NT2/D1 (cell line): ENCODE measurements at regions not wholly inside any gene's neighbourhood (a gene's known extent, or its start where the extent isn't known, plus 50 kb on each side); places are given as distances from the start of the nearest gene placed in this dataset.

Experiments used
- YY1 ChIP-seq: IDR thresholded peaks from 2 replicates; pipeline ENCODE4 v1.6.1; 2011; ENCODE audit not compliant: insufficient read length, insufficient read depth
- ZNF274 ChIP-seq: IDR thresholded peaks from 2 replicates; pipeline ENCODE4 v1.6.1; 2011; ENCODE audit warnings: mild to moderate bottlenecking, low read depth, low read length

DNA sequence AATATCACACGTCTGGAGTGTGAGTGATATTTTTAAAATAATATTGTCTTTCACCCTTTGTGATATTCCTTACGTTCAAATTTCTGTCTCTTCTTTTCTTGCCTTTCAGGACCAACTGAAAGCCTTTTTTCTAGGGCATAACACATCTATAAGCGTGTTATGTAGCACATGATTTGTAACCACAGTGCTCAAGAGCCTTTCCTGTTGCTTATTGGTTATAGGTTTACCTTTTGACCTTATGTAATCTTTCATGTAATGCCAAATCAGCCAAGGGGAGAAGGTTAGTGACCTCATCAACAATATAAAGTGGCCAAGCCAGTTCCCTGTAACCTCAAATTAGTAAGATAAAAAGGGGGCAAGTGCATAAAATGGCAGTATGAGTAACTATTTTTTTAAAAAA is 480.2 kb downstream of the AMY1C start:
- TF ChIP-seq YY1 (no peak), ZNF274 (no peak)
